NCI-H1105 (cell line): ENCODE measurements at regions not wholly inside any gene's neighbourhood (a gene's known extent, or its start where the extent isn't known, plus 50 kb on each side); places are given as distances from the start of the nearest gene placed in this dataset.

Source experiments
- DNase-seq: peaks from one replicate; lab custom pipeline; 2025; lab: John Stamatoyannopoulos, UW

- no peak for DNase-seq
Measured at GRCh38 chr18:78601349-78601748, 378.3 kb upstream of the SALL3 start.

- DNase-seq: no peak
Measured at GRCh38 chr18:78601923-78602322, 377.7 kb upstream of the SALL3 start.

DNA sequence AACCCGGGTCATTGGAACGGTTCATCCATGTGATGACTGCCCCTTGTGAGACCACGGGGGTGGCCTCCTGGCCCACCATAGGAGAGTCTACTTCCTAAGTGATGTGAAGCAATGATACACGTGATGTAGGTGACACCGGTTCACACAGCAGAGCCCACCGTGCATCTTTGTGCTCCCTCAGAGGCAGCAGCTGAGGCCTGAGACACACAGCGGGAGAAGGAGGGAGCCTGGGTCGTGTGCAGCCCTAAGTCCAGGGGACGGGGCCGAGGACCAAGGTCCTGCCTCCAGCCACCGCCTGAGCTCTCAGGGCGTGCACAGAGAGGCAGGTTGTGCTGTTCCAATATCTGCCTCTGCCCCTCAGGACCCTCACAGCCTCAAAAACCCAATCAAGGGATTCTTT is 377.2 kb upstream of the SALL3 start:
- no peak for DNase-seq

GRCh38 chr18:78603102-78603983 is 376.3 kb upstream of the SALL3 start:
- DNase-seq: no peak

- no peak for DNase-seq
Measured at GRCh38 chr18:78605255-78605654, 374.4 kb upstream of the SALL3 start.

DNA sequence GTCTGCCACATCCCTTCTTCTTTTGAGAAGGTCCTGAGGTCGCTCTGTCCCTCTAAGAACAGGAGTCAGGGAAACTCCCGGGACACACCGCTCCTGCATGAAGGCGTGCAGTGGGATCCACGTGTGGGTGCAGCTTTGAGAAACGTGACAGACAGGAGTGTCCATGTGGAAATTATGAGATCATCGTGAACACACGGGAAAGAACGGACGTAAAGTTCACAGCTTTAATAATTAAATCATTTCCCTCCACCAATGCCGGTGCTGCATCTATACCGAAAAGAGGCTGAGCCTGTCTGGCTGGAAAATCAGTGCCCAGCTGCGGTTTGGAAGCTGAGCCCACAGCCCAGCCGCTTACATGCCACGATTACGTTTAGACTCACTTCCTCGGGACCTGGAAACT is 372.4 kb upstream of the SALL3 start:
- no peak for DNase-seq

GRCh38 chr18:78607784-78608183 is 371.8 kb upstream of the SALL3 start:
- no peak for DNase-seq

GRCh38 chr18:78610179-78610578 is 369.4 kb upstream of the SALL3 start:
- no peak for DNase-seq

GRCh38 chr18:78611201-78611800 is 368.3 kb upstream of the SALL3 start:
- DNase-seq: no peak

GRCh38 chr18:78611869-78612268 is 367.7 kb upstream of the SALL3 start:
- no peak for DNase-seq

GRCh38 chr18:78612318-78612717 is 367.3 kb upstream of the SALL3 start:
- no peak for DNase-seq

- no peak for DNase-seq
Measured at GRCh38 chr18:78612801-78613200, 366.8 kb upstream of the SALL3 start.

- DNase-seq: no peak
Measured at GRCh38 chr18:78618726-78619125, 360.9 kb upstream of the SALL3 start.

- DNase-seq: no peak
Measured at GRCh38 chr18:78619854-78620253, 359.8 kb upstream of the SALL3 start.

DNA sequence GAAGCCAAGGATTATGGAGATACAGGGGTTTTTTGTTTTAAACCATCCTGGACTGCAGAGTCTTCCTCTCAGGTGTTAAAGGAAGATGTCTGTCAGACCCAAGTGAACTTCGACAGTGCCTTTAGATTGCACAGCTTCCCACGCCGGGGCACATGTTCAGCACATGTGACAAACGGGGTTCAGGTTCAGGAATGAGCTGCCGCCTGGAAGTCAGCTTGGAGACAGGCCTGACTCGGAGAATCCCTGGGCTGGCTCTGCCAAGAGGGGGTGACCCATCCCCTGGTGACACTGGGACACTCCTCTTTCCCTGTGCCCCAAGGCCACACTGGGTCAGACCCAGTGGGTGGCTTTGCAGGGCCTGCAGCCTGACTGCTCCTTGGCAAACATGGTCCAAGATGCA is 359.3 kb upstream of the SALL3 start:
- no peak for DNase-seq

DNA sequence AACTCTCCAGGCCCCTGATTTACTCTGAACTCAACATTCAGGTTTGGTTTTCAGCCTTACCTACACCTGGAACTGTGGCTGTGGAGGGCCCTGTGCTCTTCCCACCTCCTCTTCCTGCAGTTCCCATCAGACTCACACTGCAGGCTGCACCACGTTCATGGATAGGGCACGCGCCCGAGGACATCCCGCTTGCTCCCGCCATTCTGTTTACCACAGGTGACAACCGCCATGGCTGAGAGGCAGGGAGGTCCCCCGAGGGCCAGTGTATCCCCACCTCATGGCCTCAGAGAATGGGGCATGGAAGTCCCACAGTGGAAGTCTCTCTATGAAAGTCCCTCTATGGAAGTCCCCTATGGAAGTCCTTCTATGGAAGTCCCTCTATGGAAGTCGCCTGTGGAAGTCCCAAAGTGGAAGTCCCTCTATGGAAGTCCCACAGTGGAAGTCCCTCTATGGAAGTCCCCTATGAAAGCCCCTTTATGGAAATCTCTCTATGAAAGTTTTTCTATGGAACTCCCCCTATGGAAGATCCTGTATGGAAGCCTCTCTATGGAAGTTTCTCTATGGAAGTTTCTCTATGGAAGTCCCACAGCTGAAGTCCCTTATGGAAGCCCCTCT is 358.4 kb upstream of the SALL3 start:
- no peak for DNase-seq

DNA sequence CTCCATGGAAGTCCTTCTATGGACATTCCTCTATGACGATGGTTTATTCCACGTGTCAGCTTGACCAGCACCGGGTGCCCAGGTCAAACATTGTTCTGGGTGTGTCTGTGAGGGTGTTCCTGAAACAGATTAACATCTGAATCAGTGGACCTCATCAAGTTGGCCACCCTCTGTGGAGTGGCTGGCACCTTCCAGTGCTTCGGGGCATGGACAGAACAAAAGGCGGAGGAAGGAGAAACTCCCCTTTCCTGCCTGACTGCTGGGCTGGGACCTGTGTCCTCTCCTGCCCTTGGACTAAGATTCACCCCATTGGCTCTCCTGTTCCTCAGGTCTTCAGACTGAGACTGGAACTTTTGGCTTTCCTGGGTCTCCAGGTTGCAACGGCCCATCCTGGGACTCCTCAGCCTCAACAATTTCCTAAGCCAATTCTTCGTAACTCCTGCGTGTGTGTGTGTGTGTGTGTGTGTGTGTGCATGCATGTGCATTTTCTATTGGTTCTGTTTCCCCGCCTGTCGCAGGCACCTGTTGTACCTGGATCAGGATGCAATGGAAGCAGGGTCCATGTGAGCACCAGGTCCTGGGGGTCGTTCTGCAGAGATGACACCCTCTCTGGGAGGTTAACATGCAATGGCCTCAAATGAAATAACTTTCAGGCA is 357.2 kb upstream of the SALL3 start:
- no peak for DNase-seq

DNA sequence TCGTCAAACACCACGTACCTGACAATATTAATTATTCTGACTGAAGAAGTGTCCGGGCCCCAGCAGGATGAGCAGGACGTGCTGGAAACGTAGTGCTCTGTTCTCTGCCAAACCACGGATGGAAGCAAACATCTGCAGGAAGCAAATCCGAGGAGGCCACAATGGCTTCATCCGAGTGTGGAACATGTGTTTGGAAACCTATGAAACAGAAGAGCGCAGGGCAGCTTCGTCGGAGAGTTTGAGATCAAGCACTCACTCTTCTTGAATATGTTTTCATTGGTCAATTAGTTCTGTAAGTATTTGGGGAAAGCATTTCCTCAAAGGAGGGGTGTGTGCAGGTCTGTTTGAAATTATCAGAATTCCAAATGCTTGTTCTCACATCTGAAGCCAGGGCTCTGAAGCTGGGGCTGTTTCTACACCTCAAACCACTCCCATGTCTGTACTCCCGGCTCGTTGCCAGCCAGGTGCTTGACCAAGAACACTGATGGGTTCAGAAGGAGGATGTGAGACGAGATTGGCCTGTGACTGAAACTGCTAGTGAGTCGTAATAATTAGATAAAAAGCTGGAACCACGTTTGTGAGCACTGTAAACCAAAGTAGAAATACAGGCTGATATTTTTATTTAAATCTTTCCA is 356.6 kb upstream of the SALL3 start:
- no peak for DNase-seq

- DNase-seq: no peak
Measured at GRCh38 chr18:78624646-78625279, 354.9 kb upstream of the SALL3 start.

DNA sequence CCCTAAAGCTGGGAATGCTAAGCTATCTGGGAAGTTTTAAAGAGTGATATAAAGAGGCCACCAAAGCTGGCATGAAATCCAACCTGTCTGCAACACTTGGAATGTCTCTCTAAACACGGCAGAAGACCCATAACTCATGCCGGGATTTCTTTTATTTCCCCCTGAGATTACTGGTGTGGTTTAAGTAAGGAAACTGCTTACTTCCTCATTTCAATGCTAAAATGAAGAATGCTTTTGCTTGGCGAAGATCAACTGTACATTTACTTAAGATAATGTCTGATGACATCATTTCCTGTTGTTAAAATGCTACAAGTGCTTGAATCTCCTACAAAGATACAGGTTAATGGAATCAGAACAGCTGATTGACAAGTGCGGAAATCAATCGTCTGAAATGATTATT is 353.8 kb upstream of the SALL3 start:
- no peak for DNase-seq

- no peak for DNase-seq
Measured at GRCh38 chr18:78627551-78628346, 351.9 kb upstream of the SALL3 start.
